ENCODE measurements at regions not wholly inside any gene's neighbourhood (a gene's known extent, or its start where the extent isn't known, plus 50 kb on each side); places are given as distances from the start of the nearest gene placed in this dataset.

DNA sequence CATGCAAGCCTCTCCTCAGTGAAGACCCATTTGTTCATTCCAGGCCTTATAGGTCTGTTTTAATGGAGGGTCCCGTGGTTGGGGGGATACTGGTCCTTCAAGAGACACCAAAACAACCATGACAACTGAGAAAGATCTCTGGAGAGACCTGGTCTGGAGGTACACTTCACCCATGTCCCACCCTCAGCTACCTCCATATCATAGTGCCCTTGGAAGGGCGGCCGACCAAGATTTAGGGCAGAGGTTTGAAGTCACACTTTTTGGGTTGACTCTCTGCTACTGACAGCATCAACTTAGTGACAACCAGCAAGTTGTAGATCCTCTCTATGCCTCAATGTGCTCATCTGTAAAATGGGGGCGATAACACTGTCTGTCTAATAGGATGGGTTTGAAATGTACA, 177.3 kb downstream of the TSHZ3 start:
- BruUV-seq (replicated peaks): no TSS peak

DNA sequence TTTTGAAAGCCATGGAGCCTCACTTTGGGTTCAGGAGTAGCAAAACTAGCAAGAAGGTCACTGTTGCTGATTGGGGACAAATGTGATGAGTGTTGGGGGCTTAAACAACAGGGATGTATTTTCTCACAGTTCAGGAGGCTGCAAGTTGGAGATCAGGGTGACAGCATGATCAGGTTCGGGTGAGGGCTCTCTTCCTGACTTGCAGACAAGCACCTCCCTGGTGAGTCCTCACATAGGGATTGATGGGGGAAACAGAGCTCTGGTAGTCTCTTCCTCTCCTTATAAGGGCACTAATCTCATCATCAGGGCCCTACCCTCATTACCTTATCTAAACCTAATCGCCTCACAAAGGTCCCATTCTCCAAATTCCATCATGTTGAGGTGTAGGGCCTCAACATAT, 179.2 kb downstream of the TSHZ3 start:
- Mint-ChIP-seq H3K4me1 (ENCODE audit: insufficient read depth, unreplicated experiment) (no peaks in the 10 kb centered on the region), H3K27me3 (ENCODE audit: insufficient read depth, unreplicated experiment) (no peaks in the 10 kb centered on the region), H3K27ac (ENCODE audit: low read depth, unreplicated experiment) (no peak overlapping the region), H3K9me3 (ENCODE audit: unreplicated experiment) (peaks cover 32% of the 10 kb centered on the region), H3K36me3 (ENCODE audit: insufficient read depth, unreplicated experiment) (no peaks in the 10 kb centered on the region), H3K4me3 (ENCODE audit: unreplicated experiment) (no peak overlapping the region)
- no TSS peak for BruUV-seq (replicated peaks)
- CTCF ChIA-PET: no interaction called here
- DNase-seq (ENCODE audit: unreplicated experiment): no peak
- POLR2A ChIA-PET: no interaction called here
- TF ChIP-seq, protein P1, sequence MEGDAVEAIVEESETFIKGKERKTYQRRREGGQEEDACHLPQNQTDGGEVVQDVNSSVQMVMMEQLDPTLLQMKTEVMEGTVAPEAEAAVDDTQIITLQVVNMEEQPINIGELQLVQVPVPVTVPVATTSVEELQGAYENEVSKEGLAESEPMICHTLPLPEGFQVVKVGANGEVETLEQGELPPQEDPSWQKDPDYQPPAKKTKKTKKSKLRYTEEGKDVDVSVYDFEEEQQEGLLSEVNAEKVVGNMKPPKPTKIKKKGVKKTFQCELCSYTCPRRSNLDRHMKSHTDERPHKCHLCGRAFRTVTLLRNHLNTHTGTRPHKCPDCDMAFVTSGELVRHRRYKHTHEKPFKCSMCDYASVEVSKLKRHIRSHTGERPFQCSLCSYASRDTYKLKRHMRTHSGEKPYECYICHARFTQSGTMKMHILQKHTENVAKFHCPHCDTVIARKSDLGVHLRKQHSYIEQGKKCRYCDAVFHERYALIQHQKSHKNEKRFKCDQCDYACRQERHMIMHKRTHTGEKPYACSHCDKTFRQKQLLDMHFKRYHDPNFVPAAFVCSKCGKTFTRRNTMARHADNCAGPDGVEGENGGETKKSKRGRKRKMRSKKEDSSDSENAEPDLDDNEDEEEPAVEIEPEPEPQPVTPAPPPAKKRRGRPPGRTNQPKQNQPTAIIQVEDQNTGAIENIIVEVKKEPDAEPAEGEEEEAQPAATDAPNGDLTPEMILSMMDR (IDR thresholded peaks at IDR 0.05; ENCODE audit: unreplicated experiment): no peak
- intact Hi-C loops (cut with micrococcal nuclease): no loop called here

More for the DNA sequence above, 177.3 kb downstream of the TSHZ3 start:
- intact Hi-C loops (cut with micrococcal nuclease): no loop called here
- H3K9me3 Mint-ChIP-seq (ENCODE audit: unreplicated experiment): peaks cover 45% of the 10 kb centered on the region
- DNase-seq (ENCODE audit: unreplicated experiment): no peak
- CTCF ChIA-PET: no interaction called here
- H3K36me3 Mint-ChIP-seq (ENCODE audit: insufficient read depth, unreplicated experiment): no peaks in the 10 kb centered on the region
- H3K27ac Mint-ChIP-seq (ENCODE audit: low read depth, unreplicated experiment): no peak overlapping the region
- no peak overlapping the region for H3K4me3 Mint-ChIP-seq (ENCODE audit: unreplicated experiment)
- no peaks in the 10 kb centered on the region for H3K27me3 Mint-ChIP-seq (ENCODE audit: insufficient read depth, unreplicated experiment)
- TF ChIP-seq, protein P1 (IDR thresholded peaks at IDR 0.05; ENCODE audit: unreplicated experiment): no peak
- POLR2A ChIA-PET: no interaction called here
- H3K4me1 Mint-ChIP-seq (ENCODE audit: insufficient read depth, unreplicated experiment): no peaks in the 10 kb centered on the region

DNA sequence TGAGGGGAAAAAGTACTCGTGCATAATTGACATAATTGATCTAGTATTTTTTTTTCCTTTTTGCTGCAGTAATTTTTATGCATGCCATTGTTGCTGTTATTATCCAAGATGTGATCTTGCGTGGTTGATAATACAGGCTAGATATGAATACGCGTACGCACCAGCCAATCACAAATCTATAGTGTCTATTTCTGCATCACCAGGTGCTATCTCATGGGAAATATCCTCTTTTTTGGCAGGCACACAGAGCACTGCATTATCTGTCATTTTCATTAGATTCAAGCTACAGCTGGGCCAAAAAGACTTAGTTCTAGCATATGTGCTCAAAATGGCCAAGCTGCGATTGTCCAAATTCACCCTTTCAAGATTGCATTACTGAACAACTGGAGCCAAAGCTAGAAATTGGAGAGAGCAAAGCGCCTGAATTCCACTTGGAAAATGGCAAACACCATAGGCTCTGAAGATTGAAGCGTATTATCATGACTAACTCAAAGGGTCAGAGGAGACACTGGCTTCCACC, 181.1 kb downstream of the TSHZ3 start:
- intact Hi-C loops (cut with micrococcal nuclease): no loop called here
- TF ChIP-seq, protein P1 (IDR thresholded peaks at IDR 0.05; ENCODE audit: unreplicated experiment): no peak
- no peaks in the 10 kb centered on the region for H3K36me3 Mint-ChIP-seq (ENCODE audit: insufficient read depth, unreplicated experiment)
- ChIA-PET CTCF (no interaction called here), POLR2A (no interaction called here)
- H3K27me3 Mint-ChIP-seq (ENCODE audit: insufficient read depth, unreplicated experiment): no peaks in the 10 kb centered on the region
- H3K27ac Mint-ChIP-seq (ENCODE audit: low read depth, unreplicated experiment): no peak overlapping the region
- no TSS peak for BruUV-seq (replicated peaks)
- no peak overlapping the region for H3K4me3 Mint-ChIP-seq (ENCODE audit: unreplicated experiment)
- H3K9me3 Mint-ChIP-seq (ENCODE audit: unreplicated experiment): peaks cover 36% of the 10 kb centered on the region
- no peak for DNase-seq (ENCODE audit: unreplicated experiment)
- H3K4me1 Mint-ChIP-seq (ENCODE audit: insufficient read depth, unreplicated experiment): no peaks in the 10 kb centered on the region

DNA sequence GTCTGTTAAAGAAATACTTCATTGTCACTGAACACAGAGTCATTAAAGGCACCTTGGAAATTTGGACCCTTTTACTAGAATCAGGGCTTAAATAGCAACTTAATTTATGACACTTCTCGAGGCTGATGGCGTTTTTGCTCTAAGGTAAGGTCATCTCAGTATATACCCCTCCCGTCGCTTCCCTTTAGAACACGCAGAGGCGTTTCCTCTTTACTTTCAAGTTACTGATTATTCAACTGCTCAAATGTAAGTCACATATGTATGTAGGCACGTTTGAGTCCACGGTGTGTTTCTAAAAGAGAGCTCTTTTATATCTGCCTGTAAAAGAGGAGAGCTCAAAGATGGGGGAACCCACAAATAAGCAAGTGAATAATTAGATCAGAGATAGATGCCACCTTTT, 181.5 kb downstream of the TSHZ3 start:
- H3K27me3 Mint-ChIP-seq (ENCODE audit: insufficient read depth, unreplicated experiment): no peaks in the 10 kb centered on the region
- intact Hi-C loops (cut with micrococcal nuclease): no loop called here
- DNase-seq (ENCODE audit: unreplicated experiment): no peak
- no peaks in the 10 kb centered on the region for H3K36me3 Mint-ChIP-seq (ENCODE audit: insufficient read depth, unreplicated experiment)
- no TSS peak for BruUV-seq (replicated peaks)
- H3K4me1 Mint-ChIP-seq (ENCODE audit: insufficient read depth, unreplicated experiment): no peaks in the 10 kb centered on the region
- no peak overlapping the region for H3K4me3 Mint-ChIP-seq (ENCODE audit: unreplicated experiment)
- peaks cover 38% of the 10 kb centered on the region for H3K9me3 Mint-ChIP-seq (ENCODE audit: unreplicated experiment)
- H3K27ac Mint-ChIP-seq (ENCODE audit: low read depth, unreplicated experiment): no peak overlapping the region
- ChIA-PET POLR2A (no interaction called here), CTCF (no interaction called here)
- TF ChIP-seq, protein P1 (IDR thresholded peaks at IDR 0.05; ENCODE audit: unreplicated experiment): no peak
